GM12865 (cell line): ENCODE measurements at regions not wholly inside any gene's neighbourhood (a gene's known extent, or its start where the extent isn't known, plus 50 kb on each side); places are given as distances from the start of the nearest gene placed in this dataset.
A peak's percentile ranks its signal among the peaks of the same experiment; 100 is the strongest.

Source experiments
- DNase-seq: peaks from one replicate; pipeline ENCODE4 v3.0.0; 2010; ENCODE audit warnings: low read depth
- H3K4me3 ChIP-seq: 2 replicates; pipeline ENCODE4 v1.5.1; 2011; ENCODE audit warnings: mild to moderate bottlenecking, low read depth, low read length, control low read depth
- TF ChIP-seq, protein P1 (sequence below): IDR thresholded peaks from 2 replicates; pipeline ENCODE4 v1.5.1; 2011; ENCODE audit warnings: low read length, control low read depth, low read depth, inconsistent platforms; ENCODE audit not compliant: insufficient read depth; ENCODE audit errors: missing control alignments

- TF ChIP-seq, protein P1, sequence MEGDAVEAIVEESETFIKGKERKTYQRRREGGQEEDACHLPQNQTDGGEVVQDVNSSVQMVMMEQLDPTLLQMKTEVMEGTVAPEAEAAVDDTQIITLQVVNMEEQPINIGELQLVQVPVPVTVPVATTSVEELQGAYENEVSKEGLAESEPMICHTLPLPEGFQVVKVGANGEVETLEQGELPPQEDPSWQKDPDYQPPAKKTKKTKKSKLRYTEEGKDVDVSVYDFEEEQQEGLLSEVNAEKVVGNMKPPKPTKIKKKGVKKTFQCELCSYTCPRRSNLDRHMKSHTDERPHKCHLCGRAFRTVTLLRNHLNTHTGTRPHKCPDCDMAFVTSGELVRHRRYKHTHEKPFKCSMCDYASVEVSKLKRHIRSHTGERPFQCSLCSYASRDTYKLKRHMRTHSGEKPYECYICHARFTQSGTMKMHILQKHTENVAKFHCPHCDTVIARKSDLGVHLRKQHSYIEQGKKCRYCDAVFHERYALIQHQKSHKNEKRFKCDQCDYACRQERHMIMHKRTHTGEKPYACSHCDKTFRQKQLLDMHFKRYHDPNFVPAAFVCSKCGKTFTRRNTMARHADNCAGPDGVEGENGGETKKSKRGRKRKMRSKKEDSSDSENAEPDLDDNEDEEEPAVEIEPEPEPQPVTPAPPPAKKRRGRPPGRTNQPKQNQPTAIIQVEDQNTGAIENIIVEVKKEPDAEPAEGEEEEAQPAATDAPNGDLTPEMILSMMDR, result no peak
- DNase-seq, result peak; percentile 9
- H3K4me3 ChIP-seq, result no peak overlapping the region
These were observed 1459.4 kb upstream of the TENM4 start for GRCh38 chr11:80900265-80900664.

DNA sequence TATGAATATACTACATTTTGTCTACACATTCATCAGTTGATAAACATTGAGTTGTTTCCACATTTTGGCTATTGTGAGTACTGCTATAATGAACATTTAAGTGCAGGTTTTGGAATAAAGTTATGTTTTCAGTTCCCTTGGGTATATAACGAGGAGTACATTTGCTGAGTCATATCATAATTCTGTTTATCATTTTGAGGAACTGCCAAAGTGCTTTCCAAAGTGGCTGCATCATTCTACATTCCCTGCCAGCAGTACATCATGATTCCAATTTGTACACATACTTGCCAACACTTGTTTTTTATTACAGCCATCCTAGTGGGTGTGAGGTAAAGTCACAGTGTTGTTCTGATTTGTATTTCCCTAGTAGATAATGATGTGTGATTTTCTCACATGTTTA is 1458.6 kb upstream of the TENM4 start:
- DNase-seq, result peak; percentile 12
- no peak overlapping the region for H3K4me3 ChIP-seq
- TF ChIP-seq, protein P1, result no peak

- DNase-seq, result no peak
- TF ChIP-seq, protein P1, result no peak
- no peak overlapping the region for H3K4me3 ChIP-seq
These were observed 1458.1 kb upstream of the TENM4 start for GRCh38 chr11:80898910-80899309.

GRCh38 chr11:80886684-80887083 is 1445.9 kb upstream of the TENM4 start:
- TF ChIP-seq, protein P1, result no peak
- H3K4me3 ChIP-seq, result no peak overlapping the region

GRCh38 chr11:80873310-80873999 is 1432.6 kb upstream of the TENM4 start:
- H3K4me3 ChIP-seq, result no peak overlapping the region
- peak; percentile 57 for DNase-seq
- TF ChIP-seq, protein P1, result no peak

More at GRCh38 chr11:80886684-80887083, 1445.9 kb upstream of the TENM4 start:
- no peak for DNase-seq

DNA sequence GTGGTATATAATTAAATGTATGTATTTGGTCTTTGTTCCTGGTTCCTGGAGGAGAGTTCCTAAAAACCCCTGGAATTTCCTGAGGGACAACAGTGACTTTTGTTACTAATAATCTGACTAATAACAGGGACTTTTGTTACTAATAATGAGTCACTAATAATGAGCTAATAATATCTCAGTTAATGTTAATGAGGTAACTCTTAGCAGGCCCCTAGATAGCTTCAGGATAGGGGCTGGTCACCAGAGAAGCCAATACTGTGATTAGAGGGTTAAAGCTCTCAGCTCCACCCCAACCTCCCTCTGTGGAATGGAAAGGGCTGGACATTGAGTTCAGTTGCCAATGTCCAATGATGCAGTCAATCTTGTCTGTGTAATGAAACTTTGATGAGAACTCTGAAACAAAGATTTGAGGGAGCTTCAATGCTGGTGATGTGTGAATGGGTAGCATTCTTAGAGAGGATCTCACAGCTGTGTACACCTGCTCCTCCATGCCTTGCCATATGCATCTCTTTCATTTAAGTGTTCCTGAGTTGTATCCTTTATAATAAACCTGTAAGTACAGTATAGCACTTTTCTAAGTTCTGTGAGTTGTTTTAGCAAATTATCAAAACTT is 1431.4 kb upstream of the TENM4 start:
- no peak overlapping the region for H3K4me3 ChIP-seq
- TF ChIP-seq, protein P1, result no peak
- DNase-seq, result peak; percentile 11
